ENCODE measurements at regions not wholly inside any gene's neighbourhood (a gene's known extent, or its start where the extent isn't known, plus 50 kb on each side); places are given as distances from the start of the nearest gene placed in this dataset.

GRCh38 chr1:29457496-29458368 lies 221.4 kb downstream of the PTPRU start:
- no peak for DNase-seq (ENCODE audit: low read depth)

GRCh38 chr1:29456685-29457435 lies 220.5 kb downstream of the PTPRU start:
- no peak for DNase-seq (ENCODE audit: low read depth)

- no peak for DNase-seq (ENCODE audit: low read depth)
Measured at GRCh38 chr1:29455781-29456180, 219.5 kb downstream of the PTPRU start.

GRCh38 chr1:29454616-29455380 lies 218.5 kb downstream of the PTPRU start:
- DNase-seq (ENCODE audit: low read depth) = no peak

- DNase-seq (ENCODE audit: low read depth) = peak; percentile 21
Measured at GRCh38 chr1:29453502-29454240, 217.3 kb downstream of the PTPRU start.

GRCh38 chr1:29452463-29453230 lies 216.3 kb downstream of the PTPRU start:
- DNase-seq (ENCODE audit: low read depth) = no peak

- no peak for DNase-seq (ENCODE audit: low read depth)
Measured at GRCh38 chr1:29451368-29451892, 215.1 kb downstream of the PTPRU start.

GRCh38 chr1:29450591-29450990 lies 214.3 kb downstream of the PTPRU start:
- DNase-seq (ENCODE audit: low read depth) = no peak

GRCh38 chr1:29448456-29449235 lies 212.3 kb downstream of the PTPRU start:
- no peak for DNase-seq (ENCODE audit: low read depth)

GRCh38 chr1:29447368-29447767 lies 211.0 kb downstream of the PTPRU start:
- DNase-seq (ENCODE audit: low read depth) = no peak

- no peak for DNase-seq (ENCODE audit: low read depth)
Measured at GRCh38 chr1:29444782-29445729, 208.7 kb downstream of the PTPRU start.

GRCh38 chr1:29444081-29444715 lies 207.9 kb downstream of the PTPRU start:
- DNase-seq (ENCODE audit: low read depth) = no peak

GRCh38 chr1:29441916-29442668 lies 205.8 kb downstream of the PTPRU start:
- no peak for DNase-seq (ENCODE audit: low read depth)

- DNase-seq (ENCODE audit: low read depth) = no peak
Measured at GRCh38 chr1:29439615-29440014, 203.3 kb downstream of the PTPRU start.

GRCh38 chr1:29438991-29439390 lies 202.7 kb downstream of the PTPRU start:
- no peak for DNase-seq (ENCODE audit: low read depth)

GRCh38 chr1:29437946-29438345 lies 201.6 kb downstream of the PTPRU start:
- DNase-seq (ENCODE audit: low read depth) = peak; percentile 13

GRCh38 chr1:29436181-29436785 lies 200.0 kb downstream of the PTPRU start:
- peak; percentile 7 for DNase-seq (ENCODE audit: low read depth)

Measured in LHCN-M2 (cell line).